ENCODE measurements at regions not wholly inside any gene's neighbourhood (a gene's known extent, or its start where the extent isn't known, plus 50 kb on each side); places are given as distances from the start of the nearest gene placed in this dataset.

GRCh38 chr4:183801457-183802165 lies 103.5 kb upstream of the STOX2 start:
- Histone ChIP-seq H3K27me3 (ENCODE audit: low read depth) (peaks cover 30% of the 10 kb centered on the region), H3K27ac (no peak overlapping the region), H3K36me3 (no peaks in the 10 kb centered on the region), H3K4me1 (peaks cover 4% of the 10 kb centered on the region), H3K4me3 (no peak overlapping the region), H3K9me3 (no peaks in the 10 kb centered on the region)
- DNase-seq: peak; percentile 82
- peak; percentile 61 to 68 for ATAC-seq
- no peak for TF ChIP-seq CTCF (IDR thresholded peaks at IDR 0.05)
- intact Hi-C loops (cut with DNase I): no loop called here

GRCh38 chr4:183806341-183806740 lies 98.8 kb upstream of the STOX2 start:
- Histone ChIP-seq H3K9me3 (no peaks in the 10 kb centered on the region), H3K4me3 (no peak overlapping the region), H3K36me3 (no peaks in the 10 kb centered on the region), H3K4me1 (no peaks in the 10 kb centered on the region), H3K27ac (no peak overlapping the region), H3K27me3 (ENCODE audit: low read depth) (no peaks in the 10 kb centered on the region)
- ATAC-seq (peak in 1 of 2 donors; percentile 43), DNase-seq (no peak)
- no peak for TF ChIP-seq CTCF (IDR thresholded peaks at IDR 0.05)
- intact Hi-C loops (cut with DNase I): no loop called here

GRCh38 chr4:183807420-183808096 lies 97.5 kb upstream of the STOX2 start:
- H3K4me1 ChIP-seq: no peaks in the 10 kb centered on the region
- peak overlapping the region; percentile 43 for H3K27ac ChIP-seq
- ATAC-seq: no peak
- no peak overlapping the region for H3K4me3 ChIP-seq
- no peak for TF ChIP-seq CTCF (IDR thresholded peaks at IDR 0.05)
- no peaks in the 10 kb centered on the region for H3K9me3 ChIP-seq
- intact Hi-C loops (cut with DNase I): no loop called here
- DNase-seq: no peak
- H3K27me3 ChIP-seq (ENCODE audit: low read depth): no peaks in the 10 kb centered on the region
- no peaks in the 10 kb centered on the region for H3K36me3 ChIP-seq

- H3K36me3 ChIP-seq: no peaks in the 10 kb centered on the region
- no peaks in the 10 kb centered on the region for H3K9me3 ChIP-seq
- DNase-seq (no peak), ATAC-seq (no peak)
- no peak overlapping the region for H3K4me3 ChIP-seq
- no peaks in the 10 kb centered on the region for H3K4me1 ChIP-seq
- H3K27ac ChIP-seq: peak overlapping the region; percentile 43
- intact Hi-C loops (cut with DNase I): no loop called here
- no peaks in the 10 kb centered on the region for H3K27me3 ChIP-seq (ENCODE audit: low read depth)
- TF ChIP-seq CTCF (IDR thresholded peaks at IDR 0.05): no peak
Observed at GRCh38 chr4:183808097-183808456, 97.0 kb upstream of the STOX2 start.

- Histone ChIP-seq H3K9me3 (no peaks in the 10 kb centered on the region), H3K27ac (no peak overlapping the region), H3K4me3 (no peak overlapping the region), H3K4me1 (no peaks in the 10 kb centered on the region), H3K36me3 (no peaks in the 10 kb centered on the region), H3K27me3 (ENCODE audit: low read depth) (no peaks in the 10 kb centered on the region)
- no peak for TF ChIP-seq CTCF (IDR thresholded peaks at IDR 0.05)
- DNase-seq (no peak), ATAC-seq (no peak)
- intact Hi-C loops (cut with DNase I): no loop called here
Observed at GRCh38 chr4:183812567-183812966, 92.5 kb upstream of the STOX2 start.

Measured in lower lobe of right lung (tissue), 2 donors.